ENCODE measurements at regions not wholly inside any gene's neighbourhood (a gene's known extent, or its start where the extent isn't known, plus 50 kb on each side); places are given as distances from the start of the nearest gene placed in this dataset.

- Histone ChIP-seq H3K4me3 (ENCODE audit: low read length) (no peak overlapping the region), H4K20me1 (ENCODE audit: control insufficient read depth, insufficient read depth, low read depth, low read length) (no peaks in the 10 kb centered on the region), H3K4me2 (ENCODE audit: low read length) (no peak overlapping the region), H3K9me3 (ENCODE audit: control insufficient read depth, insufficient read depth, low read length) (no peaks in the 10 kb centered on the region), H3K27ac (ENCODE audit: low read depth, low read length) (no peak overlapping the region), H3K27me3 (ENCODE audit: control insufficient read depth, low read length) (no peaks in the 10 kb centered on the region), H3F3A (ENCODE audit: control insufficient read depth, insufficient read depth) (no peaks in the 10 kb centered on the region), H3K9me2 (replicated peaks; ENCODE audit: control insufficient read depth, low read length) (no peaks in the 10 kb centered on the region), H3K36me3 (ENCODE audit: control insufficient read depth, low read length) (no peaks in the 10 kb centered on the region), H3K4me1 (ENCODE audit: control insufficient read depth, low read length) (no peaks in the 10 kb centered on the region), H3K79me2 (ENCODE audit: control insufficient read depth, low read length) (no peaks in the 10 kb centered on the region)
- TF ChIP-seq EZH2phosphoT487 (IDR thresholded peaks at IDR 0.05; ENCODE audit: borderline replicate concordance, low read length) (no peak), CTCF (IDR thresholded peaks at IDR 0.05; ENCODE audit: low read depth, low read length, poor library complexity, severe bottlenecking) (no peak)
These were observed 52.3 kb upstream of the EGLN3 start for GRCh38 chr14:34003082-34003668.
